ENCODE measurements at regions not wholly inside any gene's neighbourhood (a gene's known extent, or its start where the extent isn't known, plus 50 kb on each side); places are given as distances from the start of the nearest gene placed in this dataset.

GRCh38 chr3:83454353-83454752 lies 1504.4 kb upstream of the CADM2 start:
- no peaks in the 10 kb centered on the region for H3K27me3 ChIP-seq (ENCODE audit: control insufficient read depth in 2 of 2, insufficient read depth in 2 of 2, low read length in 2 of 2)
- POLR2A ChIA-PET, result no interaction called here
- no peak overlapping the region for H3K4me3 ChIP-seq
- ATAC-seq (no peak), FAIRE-seq (no peak), DNase-seq (ENCODE audit: extremely low read depth in 1 of 4, low spot score in 3 of 4) (no peak)
- H2AFZ ChIP-seq (ENCODE audit: low read depth, low read length), result no peak overlapping the region
- intact Hi-C loops (cut with micrococcal nuclease) (no loop called here), in situ Hi-C loops (cut with MboI) (no loop called here)
- BruUV-seq (replicated peaks), result no TSS peak
- no peaks in the 10 kb centered on the region for H3K4me1 ChIP-seq (replicated peaks in 1 of 2; ENCODE audit: control insufficient read depth in 2 of 2, insufficient read depth in 2 of 2, low read length in 2 of 2)
- no peak overlapping the region for H3K9ac ChIP-seq (ENCODE audit: insufficient read depth in 1 of 2, low read depth in 2 of 2, low read length in 2 of 2)
- H3K4me2 ChIP-seq (ENCODE audit: insufficient read depth, low read length), result no peak overlapping the region
- H3K27ac ChIP-seq (ENCODE audit: extremely low read depth, low read depth, low read length), result no peak overlapping the region
- CTCF ChIA-PET (ENCODE audit: low intra/inter-chr PET ratio), result no interaction called here
- H4K20me1 ChIP-seq (replicated peaks; ENCODE audit: control insufficient read depth, insufficient read depth, low read length), result no peaks in the 10 kb centered on the region
- 0% methylated on average over 2 of the region's 4 CpGs for WGBS (ENCODE audit: insufficient coverage, low coverage, missing lambda C conversion rate)
- no peaks in the 10 kb centered on the region for H3K9me1 ChIP-seq (ENCODE audit: control insufficient read depth, insufficient read depth, low read length)
- H3K79me2 ChIP-seq (ENCODE audit: control insufficient read depth, insufficient read depth, low read length), result no peaks in the 10 kb centered on the region
- no peaks in the 10 kb centered on the region for H3K9me3 ChIP-seq (replicated peaks; ENCODE audit: control insufficient read depth, insufficient read depth, low read depth, low read length)
- H3K36me3 ChIP-seq (ENCODE audit: control insufficient read depth, insufficient read depth, low read length), result no peaks in the 10 kb centered on the region
- TF ChIP-seq BRF2 (IDR thresholded peaks at IDR 0.05; ENCODE audit: borderline replicate concordance, insufficient read depth, insufficient read length) (no peak), ZNF24 (IDR thresholded peaks at IDR 0.05) (no peak), ZBTB5 (IDR thresholded peaks at IDR 0.05) (no peak), SAFB2 (IDR thresholded peaks at IDR 0.05; ENCODE audit: borderline replicate concordance, low read depth, low read length, severe bottlenecking) (no peak), THAP12 (CRISPR knock-in tag; IDR thresholded peaks at IDR 0.05) (no peak), MLLT1 (IDR thresholded peaks at IDR 0.05) (no peak), DNMT1 (IDR thresholded peaks at IDR 0.05) (no peak), SRSF7 (optimal IDR thresholded peaks at IDR 0.05; ENCODE audit: low read depth, low read length) (no peak), NFE2L1 (tag; IDR thresholded peaks at IDR 0.05; ENCODE audit: borderline replicate concordance, low read depth) (no peak), OTX1 (CRISPR knock-in tag; IDR thresholded peaks at IDR 0.05) (no peak), TAF1 (IDR thresholded peaks at IDR 0.05; ENCODE audit: control insufficient read depth, extremely low read depth, insufficient read depth, low read length, severe bottlenecking) (no peak), ZFP1 (CRISPR knock-in tag; IDR thresholded peaks at IDR 0.05) (no peak), NCOA2 (IDR thresholded peaks at IDR 0.05; ENCODE audit: partially characterized antibody in 2 of 2) (no peak), ZKSCAN1 (IDR thresholded peaks at IDR 0.05; ENCODE audit: low read depth, low read length) (no peak), KLF10 (CRISPR knock-in tag; IDR thresholded peaks at IDR 0.05) (no peak), ZNF316 (IDR thresholded peaks at IDR 0.05) (no peak), ZNF586 (CRISPR knock-in tag; conservative IDR thresholded peaks at IDR 0.05) (no peak)

Measured in K562 (cell line).